Activated CD8-positive, alpha-beta memory T cell treated with anti-CD3 and anti-CD28 coated beads, Interleukin-2, amount 50 U/mL, for 48 hours (primary cell): ENCODE measurements at regions not wholly inside any gene's neighbourhood (a gene's known extent, or its start where the extent isn't known, plus 50 kb on each side); places are given as distances from the start of the nearest gene placed in this dataset.

Experiments
- DNase-seq: peaks from one replicate; pipeline ENCODE4 v3.0.0-alpha.2; 2020

DNA sequence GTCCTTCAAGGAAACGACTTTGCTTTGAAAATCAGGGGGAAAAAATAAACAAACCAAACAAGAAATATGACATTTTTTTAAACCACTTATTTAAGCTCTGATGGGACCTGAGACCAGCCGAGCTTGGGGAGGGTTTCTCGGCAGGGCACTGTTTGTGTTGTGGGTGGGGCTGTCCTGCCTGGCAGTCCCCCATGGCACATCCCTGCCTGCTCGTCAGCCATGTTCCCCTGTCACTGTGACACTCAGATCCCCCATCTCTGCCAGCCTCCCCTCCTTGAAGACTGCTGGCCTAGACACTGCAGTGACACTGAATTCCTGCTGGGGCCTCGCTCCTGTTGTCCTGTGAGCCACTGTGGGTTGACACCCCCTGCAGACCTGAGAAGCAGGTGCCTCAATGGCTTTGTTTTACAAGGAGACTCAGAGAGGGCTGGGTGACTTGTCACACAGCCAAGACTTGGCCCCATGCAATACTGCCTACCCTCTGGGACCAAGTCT, 95.1 kb upstream of the PTPN1 start:
- no peak for DNase-seq

DNA sequence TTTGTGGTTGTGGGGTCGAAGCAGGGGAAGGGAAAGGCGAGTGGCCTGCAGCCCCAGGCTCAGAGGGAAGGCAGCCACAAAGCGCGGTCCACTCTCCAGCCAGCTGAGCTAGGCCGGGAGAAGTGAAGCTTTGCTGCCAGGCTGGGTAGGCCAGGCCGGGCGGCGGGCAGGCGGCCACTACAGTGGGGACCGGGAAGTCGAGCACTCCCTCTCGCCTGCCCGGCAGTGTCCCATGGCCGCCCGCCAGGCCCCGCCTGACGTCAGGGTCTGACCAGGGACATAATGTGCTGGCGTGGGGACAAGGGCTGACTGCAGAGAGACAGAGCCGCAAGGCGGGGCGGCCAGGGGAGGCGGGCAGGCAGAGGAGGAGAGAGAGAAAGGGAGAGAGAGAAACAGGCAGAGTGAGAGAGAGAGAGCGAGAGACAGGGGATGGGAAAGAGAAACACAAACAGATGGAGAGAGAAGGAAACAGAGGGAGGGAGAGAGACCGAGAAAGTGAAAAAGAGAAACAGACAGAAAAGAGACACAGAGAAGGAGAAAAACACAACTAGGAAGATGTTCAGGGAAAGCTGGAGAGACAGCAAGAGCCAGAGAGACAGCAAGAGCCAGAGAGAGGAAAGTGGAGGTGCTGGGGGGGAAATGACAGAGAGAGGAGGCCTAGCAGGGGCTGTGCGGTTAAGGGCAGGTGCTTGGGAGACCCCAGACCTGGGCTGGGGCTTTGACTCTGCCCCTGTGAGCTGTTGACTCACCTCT, 94.5 kb upstream of the PTPN1 start:
- no peak for DNase-seq

DNA sequence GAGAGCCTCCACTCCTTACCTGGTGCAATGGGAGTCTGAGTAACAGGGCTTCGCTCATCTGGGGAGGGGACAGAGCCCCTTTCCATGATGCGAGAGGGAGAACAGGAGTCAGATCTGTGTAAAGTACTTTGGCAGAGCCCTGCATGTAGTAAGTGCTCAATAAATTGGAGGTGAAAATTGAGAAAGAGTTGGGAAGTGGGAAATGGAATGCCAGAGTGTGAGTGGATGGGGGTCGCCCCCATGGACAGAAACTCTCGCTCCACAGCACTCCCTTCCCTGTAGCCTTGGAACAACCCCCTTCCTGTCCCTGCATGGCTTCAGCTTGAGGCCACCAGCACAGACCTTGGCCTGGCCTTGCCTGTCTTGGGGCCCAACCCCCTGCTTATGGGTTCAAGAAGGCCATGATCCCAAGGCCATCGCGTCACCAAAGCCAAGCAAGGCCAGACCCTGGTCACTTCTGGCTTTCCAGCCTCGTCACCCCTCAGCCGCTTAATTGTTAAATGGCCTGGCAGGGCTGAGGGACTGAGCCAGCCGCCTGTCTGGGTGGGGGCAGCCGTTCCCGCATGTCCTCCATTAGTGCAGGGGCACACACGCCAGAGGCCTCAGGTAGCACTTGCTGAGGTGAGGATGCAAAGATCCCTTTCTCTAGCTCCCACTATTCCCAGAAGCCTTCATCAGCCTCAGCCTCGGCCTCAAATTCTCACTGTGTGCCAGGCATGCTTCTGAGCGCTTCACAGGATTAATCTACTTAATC, 93.7 kb upstream of the PTPN1 start:
- DNase-seq, result no peak

DNA sequence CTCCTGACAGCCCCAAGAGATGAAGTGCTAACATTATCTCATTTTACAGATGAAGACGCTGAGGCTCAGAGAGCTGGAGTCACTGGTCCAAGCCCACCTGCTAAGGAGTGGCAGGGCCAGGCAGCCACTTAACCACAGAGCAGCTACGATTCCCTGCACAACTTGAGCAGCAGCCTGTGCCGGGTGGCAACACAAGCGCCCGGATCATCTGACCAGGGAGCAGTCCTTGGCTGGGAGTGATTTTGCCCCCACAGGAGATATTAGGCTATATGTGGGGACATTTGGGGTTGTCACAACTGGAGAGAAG, 93.2 kb upstream of the PTPN1 start:
- DNase-seq, result no peak

DNA sequence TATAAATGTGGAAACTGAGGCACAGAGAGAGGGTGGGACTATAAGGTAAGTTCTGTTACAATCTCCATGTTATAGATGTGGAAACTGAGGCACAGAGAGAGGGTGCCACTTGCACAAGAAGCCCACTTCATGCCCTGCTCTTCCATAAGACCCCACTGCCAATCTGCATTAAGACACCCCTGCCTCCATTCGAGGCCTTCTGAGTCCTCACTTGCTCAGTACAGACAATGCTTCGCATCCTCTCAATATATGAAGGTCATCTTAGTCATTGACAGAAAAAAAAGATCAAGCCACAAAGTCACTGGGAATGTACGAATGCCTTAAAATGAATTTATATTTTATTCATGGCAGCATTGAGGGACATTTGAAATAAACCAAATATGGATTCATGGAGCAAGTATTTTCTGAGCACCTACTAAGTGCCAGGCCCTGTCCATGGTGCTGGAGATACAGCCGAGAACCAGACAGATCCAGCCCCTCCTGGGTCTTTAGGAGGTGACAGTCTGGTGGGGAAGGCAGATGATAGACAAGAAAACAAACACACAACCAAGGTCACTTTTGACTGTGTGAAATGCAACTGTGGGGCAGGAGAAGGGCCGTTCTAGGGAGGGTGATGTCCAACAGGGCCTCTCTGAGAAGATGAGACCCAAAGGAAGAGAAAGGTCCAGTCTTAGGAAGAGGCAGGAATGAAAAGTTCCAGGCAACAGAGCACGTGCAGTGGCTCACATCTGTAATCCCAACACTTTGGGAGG, 92.5 kb upstream of the PTPN1 start:
- no peak for DNase-seq

DNA sequence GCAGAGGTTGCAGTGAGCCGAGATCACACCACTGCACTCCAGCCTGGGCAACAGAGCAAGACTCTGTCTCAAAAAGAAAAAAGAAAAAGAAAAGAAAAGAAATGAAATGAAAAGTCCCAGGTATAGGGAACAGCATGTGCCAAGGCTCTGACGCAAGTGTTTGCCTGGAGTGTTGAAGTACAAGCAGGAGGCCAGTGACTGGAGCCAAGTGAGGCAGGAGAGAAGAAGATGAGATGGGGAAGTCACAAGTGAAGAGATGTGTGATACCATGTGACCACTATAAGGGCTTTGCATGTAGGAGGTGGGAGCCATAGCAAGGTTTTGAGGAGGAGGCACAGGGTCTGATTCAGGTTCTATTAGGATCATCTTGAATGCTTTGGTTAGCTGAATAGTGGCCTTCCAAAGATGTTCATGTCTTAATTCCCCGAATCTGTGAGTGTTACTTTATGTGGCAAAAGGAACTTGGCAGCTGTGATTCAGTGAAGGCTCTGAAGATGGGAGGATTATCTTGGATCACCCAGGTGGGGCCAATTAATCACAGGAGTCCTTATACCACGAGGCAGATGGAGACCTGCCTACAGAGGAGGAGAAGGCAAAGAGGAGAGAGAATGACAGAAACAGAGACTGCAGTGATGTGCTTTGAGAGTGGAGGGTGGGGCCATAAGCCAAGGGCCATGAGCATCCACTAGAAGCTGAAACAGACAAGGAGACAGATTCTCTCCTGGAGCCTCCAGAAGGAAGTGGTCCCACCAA, 91.1 kb upstream of the PTPN1 start:
- DNase-seq, result no peak

DNA sequence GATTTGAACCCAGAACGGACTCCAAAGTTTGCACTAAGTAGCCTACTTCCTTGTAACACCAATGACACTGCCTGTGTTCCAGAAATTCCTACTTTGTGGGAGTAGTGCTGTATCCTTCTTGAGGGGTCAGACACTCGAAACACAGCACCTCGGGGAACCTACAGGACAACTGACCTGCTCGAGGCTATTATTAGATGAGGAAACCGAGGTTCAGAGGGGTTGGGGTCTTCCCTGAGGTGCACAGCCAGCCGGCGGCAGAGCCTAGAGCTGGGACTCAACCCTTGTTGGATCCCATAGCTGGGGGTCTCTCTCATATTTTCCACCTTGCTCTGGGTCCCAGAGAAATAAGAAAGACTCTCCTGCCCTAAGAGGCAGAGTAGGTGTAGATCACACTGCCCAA, 89.8 kb upstream of the PTPN1 start:
- no peak for DNase-seq

DNA sequence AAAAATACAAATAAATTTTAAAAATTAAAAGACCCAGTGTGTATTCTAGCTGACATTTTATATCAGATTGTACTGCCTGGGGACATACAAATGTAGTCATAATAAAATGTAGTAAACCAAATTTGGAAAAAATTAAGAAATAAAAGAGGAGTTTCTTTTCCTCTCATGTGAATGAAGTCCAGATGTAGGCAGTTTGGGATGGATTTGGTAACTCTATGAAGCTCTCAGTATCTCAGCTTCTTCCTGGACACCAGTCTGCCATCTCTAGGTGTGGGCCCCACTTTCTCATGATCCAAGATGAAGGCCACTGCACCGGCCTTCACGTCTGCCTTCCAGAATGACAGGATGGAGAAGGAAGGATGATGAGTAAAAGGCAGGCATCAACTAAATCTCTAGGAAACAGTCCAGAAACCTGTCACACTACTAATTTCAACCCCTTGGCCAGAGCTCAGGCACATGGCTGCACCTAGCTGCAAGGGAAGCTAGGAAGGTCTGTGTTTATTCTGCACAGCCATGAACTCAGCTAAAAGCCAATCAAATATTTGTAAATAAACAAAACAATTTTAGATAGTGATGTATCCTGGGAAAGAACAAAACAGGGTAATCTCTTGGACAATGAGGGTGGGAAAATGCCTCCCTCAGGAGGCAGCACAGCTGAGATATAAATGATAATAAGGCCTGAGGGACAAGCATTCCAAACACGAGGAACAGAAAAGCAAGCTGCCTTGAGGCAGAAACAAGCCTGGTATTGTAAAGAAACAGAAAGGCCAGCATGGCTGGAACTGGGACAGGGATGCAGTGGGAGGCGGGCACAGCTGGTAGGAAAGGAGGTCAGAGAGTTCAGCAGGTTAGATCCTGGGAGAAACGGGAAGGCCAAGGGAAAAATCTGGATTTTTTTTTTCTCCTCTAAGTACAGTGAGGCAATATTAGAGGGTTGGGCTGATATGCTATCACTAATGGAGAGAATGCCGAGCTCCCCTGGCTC, 88.5 kb upstream of the PTPN1 start:
- DNase-seq, result no peak

DNA sequence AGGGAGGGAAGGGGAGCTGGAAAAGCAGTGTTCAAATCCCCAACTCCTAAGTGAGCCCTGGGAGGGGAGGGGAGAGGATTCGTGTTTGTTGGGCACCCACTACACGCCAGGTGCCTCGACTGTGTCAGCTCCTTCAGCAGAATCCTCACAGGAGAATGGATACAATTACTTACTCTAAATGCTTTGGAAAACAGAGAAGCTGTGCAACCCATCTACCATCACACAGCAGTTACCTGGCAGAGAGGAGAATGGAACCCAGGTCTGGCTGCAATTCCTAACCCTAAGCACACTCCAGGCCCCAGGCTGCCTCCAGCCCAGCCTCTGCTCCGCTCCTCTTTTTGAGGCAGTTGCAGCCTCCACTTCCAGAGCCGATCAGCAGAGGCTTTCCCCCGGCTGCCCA, 86.4 kb upstream of the PTPN1 start:
- no peak for DNase-seq

DNA sequence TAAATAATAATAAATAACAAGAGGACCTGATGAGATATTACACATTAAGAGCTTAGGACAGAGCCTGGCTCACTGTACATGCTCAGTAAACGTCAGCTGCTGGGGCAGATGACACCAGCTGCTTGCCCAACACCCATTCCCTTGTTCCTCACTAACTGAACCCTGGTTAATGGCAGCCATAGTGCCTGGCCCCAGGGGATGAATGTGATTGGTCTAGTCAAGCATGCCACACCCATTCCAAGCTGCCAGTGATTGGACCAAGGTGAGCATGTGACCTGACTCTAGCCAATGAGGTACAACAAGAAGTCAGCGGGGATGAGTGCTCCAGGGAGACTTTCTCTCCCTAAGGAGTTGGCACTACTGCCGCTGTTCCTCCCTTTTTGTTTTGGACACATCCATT, 85.1 kb upstream of the PTPN1 start:
- no peak for DNase-seq

DNA sequence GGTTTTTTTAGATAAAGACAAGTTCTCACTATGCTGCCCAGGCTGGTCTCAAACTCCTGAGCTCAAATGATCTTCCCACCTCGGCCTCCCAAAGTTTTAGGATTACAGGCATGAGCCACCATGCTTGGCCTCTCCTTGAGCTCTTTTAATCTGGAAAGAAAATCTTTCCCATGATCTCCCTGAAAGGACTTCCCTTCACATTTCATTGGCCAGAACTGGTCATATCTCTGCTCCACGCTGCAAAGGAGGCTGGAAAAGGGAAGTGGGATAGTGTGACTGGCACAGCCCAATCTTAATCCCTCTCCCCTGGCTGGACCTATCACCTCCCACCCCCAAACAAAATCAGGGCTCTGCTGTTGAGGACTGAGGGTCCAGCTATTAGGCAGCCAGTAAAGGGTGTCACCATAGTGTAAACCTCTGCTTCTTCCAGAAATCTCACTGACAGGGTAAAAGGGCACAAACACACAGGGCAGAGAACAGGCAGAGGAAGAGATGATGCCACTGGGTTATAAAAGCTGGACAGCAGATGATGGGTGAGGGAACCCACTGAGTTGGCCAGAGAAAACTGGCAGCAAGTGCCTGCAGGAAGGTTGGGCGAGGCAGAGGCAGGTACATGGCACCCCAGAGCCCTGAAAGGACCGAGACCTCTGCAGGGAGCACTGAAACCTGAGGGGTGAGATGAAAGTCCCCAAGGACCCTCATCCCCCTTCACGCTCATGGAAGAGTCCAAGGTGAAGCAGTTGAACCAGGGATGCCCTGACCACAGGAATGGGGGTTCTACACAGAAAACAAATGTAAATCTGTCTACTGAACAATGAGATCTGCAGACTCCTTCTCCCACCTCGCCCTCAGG, 83.1 kb upstream of the PTPN1 start:
- no peak for DNase-seq

DNA sequence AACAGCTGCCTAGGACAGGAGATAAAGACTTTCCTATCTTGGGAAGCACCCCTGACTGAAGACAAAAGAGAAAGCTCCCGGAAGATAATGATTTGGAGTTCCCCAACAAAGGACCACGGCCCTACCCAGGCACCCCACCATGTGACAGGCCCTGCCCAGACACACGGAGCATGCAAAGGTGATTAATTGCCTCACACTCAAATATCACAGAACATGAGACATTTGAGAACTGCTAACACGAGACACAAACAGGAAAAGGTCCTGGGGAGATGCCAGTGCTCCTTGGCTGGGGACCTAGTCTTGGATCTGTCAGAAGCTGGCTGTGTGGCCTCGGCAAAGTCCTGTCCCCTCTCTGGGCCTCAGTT, 82.5 kb upstream of the PTPN1 start:
- DNase-seq, result no peak

DNA sequence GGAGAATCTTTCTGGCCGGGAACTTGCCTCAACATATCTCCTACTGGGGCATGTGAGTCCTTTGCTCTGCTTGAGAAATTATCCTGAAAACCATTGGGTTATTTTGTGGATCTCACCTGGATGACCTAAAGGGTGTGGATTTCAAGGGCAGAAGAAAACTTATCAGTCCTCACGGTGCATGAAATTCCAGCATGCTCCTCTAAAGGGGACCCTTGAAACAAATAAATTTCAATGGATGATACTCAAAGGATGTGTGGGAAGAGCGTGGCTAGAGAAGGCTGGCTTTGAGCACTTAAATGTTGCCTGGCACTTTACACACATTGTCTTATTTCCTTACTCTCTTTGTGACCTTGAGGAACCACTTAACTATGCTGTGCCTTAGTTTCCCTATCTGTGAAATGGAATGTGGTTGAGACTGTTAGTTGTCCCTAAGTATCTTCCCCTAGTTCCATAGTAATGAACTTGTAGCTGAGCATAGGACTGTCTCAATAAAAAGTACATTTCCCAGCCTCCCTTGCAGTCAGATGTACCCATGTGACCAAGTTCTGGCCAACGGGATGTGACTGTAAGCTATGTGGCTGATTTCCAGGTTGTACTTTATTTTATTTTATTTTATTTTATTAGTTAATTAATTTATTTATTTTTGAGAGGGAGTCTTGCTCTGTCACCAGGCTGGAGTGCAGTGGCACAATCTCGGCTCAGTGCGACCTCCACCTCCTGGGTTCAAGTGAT, 81.9 kb upstream of the PTPN1 start:
- DNase-seq, result no peak

DNA sequence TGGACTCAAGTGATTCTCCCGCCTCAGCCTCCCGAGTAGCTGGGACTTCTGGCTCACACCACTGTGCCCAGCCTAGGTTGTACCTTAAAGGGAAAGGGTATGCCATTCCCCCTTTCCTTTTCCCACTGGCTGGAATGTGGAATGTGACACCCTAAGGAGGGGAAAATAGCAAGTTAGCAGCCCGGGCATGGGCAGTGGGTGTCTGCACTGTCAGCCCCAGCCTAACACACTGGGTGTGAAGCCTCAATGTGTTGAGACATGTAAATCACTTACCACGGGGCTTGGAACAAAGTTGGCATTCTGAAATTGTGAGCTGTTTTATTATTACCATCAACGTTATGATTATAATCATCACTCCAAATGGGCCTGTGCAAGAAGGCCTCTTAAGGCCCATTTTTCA, 80.8 kb upstream of the PTPN1 start:
- DNase-seq, result no peak

DNA sequence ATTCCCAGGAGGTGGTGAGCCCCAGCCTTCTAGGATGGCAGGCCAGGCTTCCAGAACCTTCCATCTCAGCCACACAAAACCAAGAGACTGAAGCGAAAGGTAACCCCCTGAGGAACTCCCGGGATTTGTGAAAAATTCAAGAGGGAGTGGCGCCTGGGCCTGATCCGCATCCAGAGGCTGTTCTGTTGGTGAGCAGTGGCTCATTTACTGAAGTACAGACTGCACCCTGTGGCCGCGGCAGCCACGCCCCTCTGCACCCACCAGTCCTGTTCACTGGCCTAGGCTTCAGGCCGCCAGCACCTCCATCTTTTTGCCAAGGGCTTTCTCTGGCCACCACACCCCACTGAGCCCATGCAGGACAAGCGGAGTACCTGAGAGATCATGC, 79.1 kb upstream of the PTPN1 start:
- DNase-seq, result no peak

DNA sequence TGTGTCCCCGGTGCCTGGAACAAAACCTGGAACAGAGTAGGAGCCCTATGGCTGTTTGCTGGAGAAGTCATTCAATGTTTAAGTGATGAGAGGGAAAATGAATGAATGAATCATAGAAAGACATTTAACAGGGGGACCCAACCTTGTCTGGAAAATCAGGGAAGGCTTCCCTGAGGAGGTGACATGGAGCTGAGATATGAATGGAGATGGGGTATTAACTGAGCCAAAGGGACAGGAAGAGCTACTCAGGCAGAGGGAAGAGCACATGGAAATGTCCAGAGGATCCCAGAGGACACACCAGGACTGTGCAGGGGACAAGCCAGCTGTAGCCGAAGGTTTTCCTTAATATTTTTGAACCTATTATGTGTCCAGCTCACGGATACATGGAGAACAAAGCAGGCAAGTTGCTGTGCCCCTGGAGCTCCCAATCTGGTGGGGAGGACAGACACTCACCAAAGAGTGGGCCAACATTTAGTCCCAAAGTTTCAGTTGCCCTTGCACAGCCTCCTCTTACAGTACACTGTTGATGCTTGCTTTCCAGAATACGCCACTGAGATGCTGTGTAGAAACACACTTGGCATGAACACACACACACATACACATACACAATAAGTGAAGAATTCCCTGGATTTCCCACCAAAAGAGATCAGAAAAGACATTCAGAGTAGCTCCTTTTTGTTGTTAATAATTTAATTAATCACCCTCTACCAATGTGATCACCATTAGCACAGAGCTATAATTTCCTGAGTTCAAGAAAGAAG, 77.0 kb upstream of the PTPN1 start:
- DNase-seq, result no peak

DNA sequence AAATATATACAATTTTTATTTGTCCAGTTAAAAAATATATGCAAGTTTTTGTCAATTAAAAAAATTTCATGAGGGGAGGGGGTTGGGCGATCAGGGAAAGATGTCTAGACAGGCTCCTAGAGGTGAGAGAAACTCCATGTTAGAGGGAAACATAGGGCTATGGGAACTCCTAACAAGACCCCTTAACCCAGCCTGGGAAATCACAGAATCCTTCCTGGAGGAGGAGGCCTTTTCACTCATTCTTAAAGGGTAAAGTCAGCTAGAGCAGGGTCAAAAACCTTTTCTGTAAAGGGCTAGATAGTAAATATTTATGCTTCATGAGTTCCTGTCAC, 75.9 kb upstream of the PTPN1 start:
- no peak for DNase-seq

DNA sequence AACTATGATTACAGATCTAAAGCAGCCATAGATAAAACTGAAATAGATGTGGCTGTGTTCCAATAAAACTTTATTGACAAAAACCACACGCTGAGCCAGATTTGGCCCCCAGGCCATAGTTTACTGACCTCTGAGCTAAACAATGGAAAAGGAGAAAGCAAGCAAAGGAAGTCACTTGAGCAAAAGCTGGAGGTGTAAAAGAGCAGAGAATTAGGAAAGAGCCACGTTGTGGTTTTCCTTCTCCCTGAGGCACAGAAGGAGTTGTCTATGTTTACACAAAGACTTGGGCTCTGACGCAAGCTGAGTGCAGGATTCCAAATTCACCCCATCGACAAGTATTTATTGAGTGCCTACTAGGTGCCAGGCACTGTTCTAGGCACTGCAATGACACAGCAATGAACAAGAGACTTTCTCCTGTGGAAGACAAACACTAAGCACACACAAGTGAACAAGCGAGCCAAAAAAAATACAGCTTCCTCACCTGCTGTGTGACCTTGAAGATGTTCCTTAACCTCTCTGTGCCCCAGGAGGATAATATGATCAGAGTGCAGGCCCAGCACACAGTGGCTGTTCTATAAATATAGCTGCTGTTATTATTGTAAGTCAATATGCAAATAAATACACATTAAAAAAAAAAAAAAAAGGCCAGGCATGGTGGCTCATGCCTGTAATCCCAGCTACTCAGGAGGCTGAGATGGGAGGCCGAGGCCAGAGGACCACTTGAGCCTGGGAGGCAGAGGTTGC, 75.4 kb upstream of the PTPN1 start:
- DNase-seq, result no peak
